CD4-positive, CD25-positive, alpha-beta regulatory T cell (primary cell): ENCODE measurements at regions not wholly inside any gene's neighbourhood (a gene's known extent, or its start where the extent isn't known, plus 50 kb on each side); places are given as distances from the start of the nearest gene placed in this dataset.
"Not testable (repeated sequence)": the region's sequence is repeated elsewhere in the genome, so short reads cannot be mapped to it uniquely, and the experiment has no call there.

Experiments
- ATAC-seq, 2 donors: fragments of 150-1000 bp; cut with Tn5 transposase; one replicate each; pipeline ENCODE4 v1.10.0; 2021; ENCODE audit warnings: low read depth in 2 of 2, moderate number of reproducible peaks in 2 of 2, moderate library complexity in 1 of 2
- DNase-seq, 3 donors: peaks; one replicate each; pipeline versions ENCODE4 v3.0.0 to v3.0.0-alpha.2; 2012 to 2022; ENCODE audit warnings: mixed read lengths in 1 of 3
- H3K27ac ChIP-seq: one replicate; pipeline ENCODE4 v1.7.0; 2013; ENCODE audit warnings: mild to moderate bottlenecking, low read length; ENCODE audit not compliant: insufficient read depth, poor library complexity, severe bottlenecking
- H3K27me3 ChIP-seq: one replicate; pipeline ENCODE4 v1.7.0; 2013; ENCODE audit warnings: low read length; ENCODE audit not compliant: control insufficient read depth, insufficient read depth
- H3K36me3 ChIP-seq: one replicate; pipeline ENCODE4 v1.7.0; 2013; ENCODE audit warnings: mild to moderate bottlenecking, low read length, moderate library complexity; ENCODE audit not compliant: control insufficient read depth, insufficient read depth
- H3K4me1 ChIP-seq: 2 replicates; pipeline ENCODE4 v1.7.0; 2013; ENCODE audit warnings: mild to moderate bottlenecking, low read length; ENCODE audit not compliant: insufficient read depth, control insufficient read depth, poor library complexity, severe bottlenecking
- H3K4me3 ChIP-seq: one replicate; pipeline ENCODE4 v1.7.0; 2013; ENCODE audit warnings: low read depth, mild to moderate bottlenecking, low read length, moderate library complexity
- H3K9me3 ChIP-seq, 2 experiments: 1 replicate in 1 of 2; 2 replicates in 1 of 2; pipeline ENCODE4 v1.7.0; 2013; ENCODE audit warnings: low read length in 2 of 2, mild to moderate bottlenecking in 1 of 2, moderate library complexity in 1 of 2; ENCODE audit not compliant: control insufficient read depth in 2 of 2
- H3K27ac Mint-ChIP-seq, 3 donors: one replicate each; pipeline ENCODE4 v1.8.0; 2020 to 2022; ENCODE audit warnings: mild to moderate bottlenecking in 3 of 3, mixed read lengths in 3 of 3, moderate library complexity in 2 of 3
- H3K27me3 Mint-ChIP-seq: one replicate; pipeline ENCODE4 v1.8.0; 2022; ENCODE audit warnings: mild to moderate bottlenecking, mixed read lengths
- H3K36me3 Mint-ChIP-seq: one replicate; pipeline ENCODE4 v1.8.0; 2020; ENCODE audit warnings: mixed read lengths
- H3K4me1 Mint-ChIP-seq, 4 donors: one replicate each; pipeline ENCODE4 v1.8.0; 2020 to 2022; ENCODE audit warnings: mixed read lengths in 4 of 4, mild to moderate bottlenecking in 1 of 4
- H3K4me3 Mint-ChIP-seq, 4 donors: one replicate each; pipeline ENCODE4 v1.8.0; 2020 to 2022; ENCODE audit warnings: mild to moderate bottlenecking in 4 of 4, mixed read lengths in 4 of 4, moderate library complexity in 3 of 4
- H3K9me3 Mint-ChIP-seq, 7 donors: one replicate each; pipeline ENCODE4 v1.8.0; 2020 to 2022; ENCODE audit warnings: mixed read lengths in 7 of 7, mild to moderate bottlenecking in 3 of 7, moderate library complexity in 2 of 7

DNA sequence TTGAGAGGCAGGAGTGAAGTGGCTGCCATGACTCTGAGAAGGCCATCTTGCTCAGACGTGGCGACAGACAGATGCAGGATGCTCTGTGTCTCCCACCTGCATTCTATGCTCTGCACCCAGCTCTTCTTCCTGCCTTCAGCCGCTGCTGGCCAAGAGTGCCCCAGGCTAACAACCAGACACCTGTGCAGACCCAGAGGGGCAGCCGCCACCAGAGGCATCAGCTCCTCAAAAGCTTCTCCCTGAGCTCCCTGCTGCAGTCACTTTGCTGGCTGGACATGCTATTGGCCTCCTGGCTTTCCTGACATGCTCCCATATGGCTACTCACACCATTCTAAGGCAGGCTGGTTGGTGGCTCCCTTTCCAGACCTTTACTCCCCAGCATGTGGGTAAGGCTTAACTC lies 70.6 kb upstream of the GRB10 start:
- H3K27ac Mint-ChIP-seq = no peak overlapping the region
- Histone ChIP-seq H3K9me3 (no peaks in the 10 kb centered on the region), H3K4me1 (no peaks in the 10 kb centered on the region), H3K27ac (no peak overlapping the region), H3K27me3 (peaks cover 3% of the 10 kb centered on the region), H3K4me3 (no peak overlapping the region), H3K36me3 (no peaks in the 10 kb centered on the region)
- DNase-seq = no peak
- H3K9me3 Mint-ChIP-seq = peaks cover 0 to 4% (median 0%) of the 10 kb centered on the region in 7 donors
- no peaks in the 10 kb centered on the region for H3K36me3 Mint-ChIP-seq
- H3K27me3 Mint-ChIP-seq = peaks cover 5% of the 10 kb centered on the region
- no peak overlapping the region for H3K4me3 Mint-ChIP-seq
- ATAC-seq = no peak
- H3K4me1 Mint-ChIP-seq = no peaks in the 10 kb centered on the region

DNA sequence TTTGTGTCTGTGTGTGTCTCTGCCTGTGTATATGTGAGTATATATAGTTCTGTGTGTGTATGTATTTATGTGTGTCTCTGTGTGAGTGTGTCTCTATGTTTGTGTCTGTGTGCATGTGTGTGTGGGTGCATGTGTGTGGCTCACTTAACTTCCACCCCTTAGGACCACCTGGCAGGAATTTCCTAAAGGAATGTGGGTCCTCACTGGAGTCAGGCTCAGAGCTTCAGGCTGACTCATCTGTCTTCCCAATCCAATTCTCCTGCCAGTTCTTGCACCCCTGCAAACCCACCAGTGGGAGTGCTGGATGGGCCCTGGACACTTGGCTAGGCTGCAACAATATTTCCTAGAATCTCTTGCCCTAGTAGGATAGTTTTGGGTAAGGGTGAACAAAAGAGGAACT lies 70.2 kb upstream of the GRB10 start:
- Mint-ChIP-seq H3K4me1 (no peaks in the 10 kb centered on the region), H3K36me3 (no peaks in the 10 kb centered on the region), H3K4me3 (no peak overlapping the region), H3K27ac (no peak overlapping the region), H3K27me3 (peaks cover 5% of the 10 kb centered on the region), H3K9me3 (peaks cover 0 to 3% (median 0%) of the 10 kb centered on the region in 7 donors)
- Histone ChIP-seq H3K4me1 (no peaks in the 10 kb centered on the region), H3K36me3 (no peaks in the 10 kb centered on the region), H3K9me3 (no peaks in the 10 kb centered on the region), H3K27ac (no peak overlapping the region), H3K27me3 (peaks cover 3% of the 10 kb centered on the region), H3K4me3 (no peak overlapping the region)
- no peak for DNase-seq
- no peak for ATAC-seq

DNA sequence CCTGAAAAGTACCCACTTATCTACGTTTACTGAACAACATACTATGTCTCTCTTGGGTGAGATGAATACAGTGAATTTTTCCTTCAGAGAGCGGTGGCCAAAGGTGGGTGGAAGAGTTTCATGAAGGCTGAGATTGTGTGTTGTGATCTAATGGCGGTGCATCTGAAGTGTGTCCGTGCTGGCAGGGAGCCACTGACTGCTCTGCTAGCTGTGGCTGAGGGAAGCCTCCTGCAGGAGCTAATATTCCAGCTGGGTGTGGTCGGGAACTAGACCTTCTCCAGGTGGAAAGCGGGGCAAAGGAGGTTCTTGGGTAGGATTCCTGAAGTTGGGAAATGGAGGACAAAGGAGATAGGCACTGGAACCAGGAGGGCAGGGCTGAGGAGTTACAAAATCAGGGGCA lies 69.2 kb upstream of the GRB10 start:
- no peak for ATAC-seq
- no peaks in the 10 kb centered on the region for H3K36me3 ChIP-seq
- H3K27ac Mint-ChIP-seq = no peak overlapping the region

DNA sequence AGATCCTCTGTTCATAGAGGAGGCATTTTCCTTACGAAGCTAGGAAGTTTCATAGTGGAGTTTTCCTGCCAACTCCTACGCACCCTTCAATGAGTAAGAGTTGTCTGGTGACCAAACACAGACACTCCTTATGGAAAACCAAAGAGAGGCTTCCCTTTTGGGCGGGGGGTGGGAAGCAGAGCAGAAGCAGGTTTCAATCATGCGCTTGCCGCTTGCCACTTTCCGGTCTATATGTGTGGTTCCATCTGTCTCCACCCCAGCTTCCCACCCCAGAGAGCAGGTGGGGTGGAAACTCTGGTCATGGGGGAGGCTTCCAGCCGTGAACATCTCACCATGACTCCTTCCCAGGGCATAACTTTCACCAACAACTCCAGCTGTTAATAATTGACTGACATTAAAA lies 68.8 kb upstream of the GRB10 start:
- Histone ChIP-seq H3K9me3 (no peaks in the 10 kb centered on the region), H3K27ac (no peak overlapping the region), H3K4me3 (no peak overlapping the region), H3K36me3 (no peaks in the 10 kb centered on the region), H3K27me3 (peaks cover 3% of the 10 kb centered on the region), H3K4me1 (no peaks in the 10 kb centered on the region)
- Mint-ChIP-seq H3K4me1 (no peaks in the 10 kb centered on the region), H3K27ac (no peak overlapping the region), H3K9me3 (peaks cover 0 to 3% (median 0%) of the 10 kb centered on the region in 7 donors), H3K36me3 (no peaks in the 10 kb centered on the region), H3K27me3 (peaks cover 5% of the 10 kb centered on the region), H3K4me3 (no peak overlapping the region)
- ATAC-seq = no peak
- DNase-seq = no peak

More for the DNA sequence above, 69.2 kb upstream of the GRB10 start:
- Histone ChIP-seq H3K4me1 (no peaks in the 10 kb centered on the region), H3K27me3 (peaks cover 3% of the 10 kb centered on the region), H3K27ac (no peak overlapping the region), H3K4me3 (no peak overlapping the region), H3K9me3 (no peaks in the 10 kb centered on the region)
- Mint-ChIP-seq H3K4me3 (no peak overlapping the region), H3K36me3 (no peaks in the 10 kb centered on the region), H3K27me3 (peaks cover 5% of the 10 kb centered on the region), H3K4me1 (no peaks in the 10 kb centered on the region), H3K9me3 (peaks cover 0 to 3% (median 0%) of the 10 kb centered on the region in 7 donors)
- no peak for DNase-seq

DNA sequence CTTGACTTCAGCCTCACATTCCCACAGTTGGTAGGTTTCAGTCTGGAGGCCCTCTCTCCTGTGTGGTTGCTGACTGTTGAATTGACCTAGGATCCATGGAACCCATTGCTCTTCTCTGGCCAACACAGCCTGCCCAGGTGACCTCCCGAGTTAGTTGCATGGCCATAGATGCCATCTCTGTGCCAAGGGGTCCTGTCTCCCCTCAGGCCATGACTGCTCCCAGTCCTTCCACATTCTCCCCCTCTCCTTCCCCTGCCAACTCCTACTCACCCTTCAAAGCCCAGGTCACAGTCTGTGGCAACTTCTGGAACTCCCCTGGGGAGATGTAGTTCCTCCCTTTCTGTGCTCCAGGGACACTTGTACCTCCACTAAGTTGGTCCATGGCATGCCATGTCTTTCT lies 67.3 kb upstream of the GRB10 start:
- no peak for DNase-seq
- no peaks in the 10 kb centered on the region for H3K4me1 ChIP-seq
- Mint-ChIP-seq H3K27me3 (peaks cover 5% of the 10 kb centered on the region), H3K27ac (no peak overlapping the region), H3K36me3 (no peaks in the 10 kb centered on the region), H3K4me3 (no peak overlapping the region), H3K9me3 (peaks cover 0 to 8% (median 2%) of the 10 kb centered on the region in 7 donors), H3K4me1 (no peaks in the 10 kb centered on the region)
- H3K27ac ChIP-seq = no peak overlapping the region
- H3K9me3 ChIP-seq = no peaks in the 10 kb centered on the region
- ATAC-seq = no peak
- H3K4me3 ChIP-seq = no peak overlapping the region
- H3K36me3 ChIP-seq = no peaks in the 10 kb centered on the region
- peaks cover 3% of the 10 kb centered on the region for H3K27me3 ChIP-seq

DNA sequence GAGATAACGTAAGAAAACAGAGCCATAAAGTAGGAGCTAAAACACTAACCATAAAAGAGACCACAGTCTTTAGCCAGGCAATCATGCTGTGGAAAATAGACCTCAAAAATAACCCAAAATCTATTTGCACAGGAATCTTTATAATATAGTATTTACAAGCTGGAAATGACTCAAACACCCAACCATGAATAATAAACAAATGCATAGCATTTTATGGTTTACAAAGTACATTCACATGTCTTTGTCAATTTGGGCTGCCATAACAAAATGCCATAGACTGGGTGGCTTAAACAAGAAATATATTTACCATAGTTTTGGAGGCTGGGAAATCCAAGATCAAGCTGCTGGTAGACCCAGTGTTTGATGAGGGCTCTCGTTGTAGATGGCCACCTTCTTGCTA lies 65.5 kb upstream of the GRB10 start:
- Mint-ChIP-seq H3K27ac (no peak overlapping the region), H3K4me1 (no peaks in the 10 kb centered on the region), H3K9me3 (peaks cover 0 to 8% (median 2%) of the 10 kb centered on the region in 7 donors), H3K36me3 (no peaks in the 10 kb centered on the region), H3K4me3 (no peak overlapping the region), H3K27me3 (peaks cover 5% of the 10 kb centered on the region)
- no peak for DNase-seq
- Histone ChIP-seq H3K4me1 (no peaks in the 10 kb centered on the region), H3K36me3 (no peaks in the 10 kb centered on the region), H3K9me3 (no peaks in the 10 kb centered on the region), H3K4me3 (no peak overlapping the region), H3K27ac (no peak overlapping the region), H3K27me3 (peaks cover 3% of the 10 kb centered on the region)
- ATAC-seq = no peak

DNA sequence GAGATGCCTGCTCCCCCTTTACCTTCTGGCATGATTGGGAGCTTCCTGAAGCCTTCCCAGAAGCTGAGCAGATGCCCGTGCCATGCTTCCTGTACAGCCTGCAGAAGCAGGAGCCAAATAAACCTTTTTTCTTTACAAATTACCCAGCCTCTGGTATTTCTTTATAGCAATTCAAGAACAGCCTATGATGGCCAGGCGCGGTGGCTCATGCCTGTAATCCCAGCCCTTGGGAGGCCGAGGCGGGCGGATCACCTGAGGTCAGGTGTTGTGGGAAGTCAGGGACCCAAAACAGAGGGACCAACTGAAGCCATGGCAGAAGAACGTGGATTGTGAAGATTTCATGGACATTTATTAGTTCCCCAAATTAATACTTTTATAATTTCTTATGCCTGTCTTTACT lies 62.2 kb upstream of the GRB10 start:
- Mint-ChIP-seq H3K27me3 (peaks cover 11% of the 10 kb centered on the region), H3K9me3 (peaks cover 0 to 11% (median 4%) of the 10 kb centered on the region in 7 donors)
- not testable (repeated sequence) for H3K27ac ChIP-seq, H3K27ac Mint-ChIP-seq, DNase-seq, H3K4me1 Mint-ChIP-seq, H3K4me3 Mint-ChIP-seq, H3K9me3 ChIP-seq, H3K36me3 ChIP-seq, ATAC-seq, H3K27me3 ChIP-seq, H3K36me3 Mint-ChIP-seq, H3K4me3 ChIP-seq, H3K4me1 ChIP-seq

DNA sequence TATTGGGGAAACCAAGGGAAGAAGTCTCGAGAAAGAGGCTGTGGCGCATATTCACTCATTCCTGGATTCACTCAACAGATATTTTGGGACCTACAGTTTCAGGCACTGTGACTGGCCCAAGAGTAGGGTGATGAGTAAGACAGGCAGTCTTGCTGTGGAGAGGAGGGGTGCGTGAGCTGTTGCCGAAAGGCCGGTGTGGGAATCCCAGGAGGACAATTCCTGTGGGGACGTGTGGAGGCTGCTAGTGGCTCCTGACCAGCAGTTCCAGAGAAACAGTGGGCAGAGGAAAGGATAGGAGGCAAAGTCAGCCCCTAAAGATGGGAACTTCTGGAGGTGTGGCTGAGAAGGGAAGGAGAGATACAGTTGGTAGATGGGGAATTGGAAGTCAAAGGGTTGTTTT lies 59.3 kb upstream of the GRB10 start:
- Mint-ChIP-seq H3K9me3 (peaks cover 0 to 11% (median 4%) of the 10 kb centered on the region in 7 donors), H3K4me3 (no peak overlapping the region), H3K36me3 (no peaks in the 10 kb centered on the region), H3K4me1 (no peaks in the 10 kb centered on the region), H3K27ac (no peak overlapping the region), H3K27me3 (peaks cover 9% of the 10 kb centered on the region)
- ATAC-seq = no peak
- H3K27ac ChIP-seq = no peak overlapping the region
- no peaks in the 10 kb centered on the region for H3K4me1 ChIP-seq
- no peaks in the 10 kb centered on the region for H3K9me3 ChIP-seq
- no peaks in the 10 kb centered on the region for H3K27me3 ChIP-seq
- H3K36me3 ChIP-seq = no peaks in the 10 kb centered on the region
- no peak overlapping the region for H3K4me3 ChIP-seq
- DNase-seq = no peak
